H9 (cell line): ENCODE measurements at regions not wholly inside any gene's neighbourhood (a gene's known extent, or its start where the extent isn't known, plus 50 kb on each side); places are given as distances from the start of the nearest gene placed in this dataset.

Source experiments
- DNase-seq: peaks from one replicate; pipeline ENCODE4 v3.0.0-alpha.2; 2017
- H2AFZ ChIP-seq: one replicate; pipeline ENCODE4 v1.6.1; 2013; ENCODE audit warnings: mild to moderate bottlenecking, low read length, control low read depth, moderate library complexity
- H2AK5ac ChIP-seq: 2 replicates; pipeline ENCODE4 v1.6.1; 2013; ENCODE audit warnings: low read length, control low read depth, mixed read lengths; ENCODE audit not compliant: insufficient read length
- H2BK120ac ChIP-seq: one replicate; pipeline ENCODE4 v1.6.1; 2013; ENCODE audit warnings: low read depth, mild to moderate bottlenecking, low read length, control low read depth, inconsistent platforms; ENCODE audit not compliant: poor library complexity, severe bottlenecking
- H2BK12ac ChIP-seq: 2 replicates; pipeline ENCODE4 v1.6.1; 2013; ENCODE audit warnings: low read length, control low read depth, mixed read lengths, low read depth; ENCODE audit not compliant: insufficient read length
- H2BK15ac ChIP-seq: 2 replicates; pipeline ENCODE4 v1.6.1; 2013; ENCODE audit warnings: low read depth, low read length, control low read depth
- H2BK20ac ChIP-seq: one replicate; pipeline ENCODE4 v1.6.1; 2013; ENCODE audit warnings: low read depth, mild to moderate bottlenecking, low read length, control low read depth, inconsistent platforms; ENCODE audit not compliant: poor library complexity, severe bottlenecking
- H2BK5ac ChIP-seq: 2 replicates; pipeline ENCODE4 v1.6.1; 2013; ENCODE audit warnings: low read length, control low read depth, mixed read lengths; ENCODE audit not compliant: insufficient read length
- H3K14ac ChIP-seq: 2 replicates; pipeline ENCODE4 v1.6.1; 2013; ENCODE audit warnings: low read length, control low read depth; ENCODE audit not compliant: insufficient read depth
- H3K18ac ChIP-seq: 2 replicates; pipeline ENCODE4 v1.6.1; 2013; ENCODE audit warnings: low read depth, mild to moderate bottlenecking, mixed read lengths, low read length, control low read depth; ENCODE audit not compliant: insufficient read length
- H3K23ac ChIP-seq: 2 replicates; pipeline ENCODE4 v1.6.1; 2013; ENCODE audit warnings: low read length, control low read depth, mixed read lengths, low read depth; ENCODE audit not compliant: insufficient read length
- H3K23me2 ChIP-seq: 2 replicates; pipeline ENCODE4 v1.6.1; 2013; ENCODE audit warnings: low read depth, mild to moderate bottlenecking, mixed read lengths, low read length, control low read depth; ENCODE audit not compliant: insufficient read length, poor library complexity, severe bottlenecking
- H3K27ac ChIP-seq: 2 replicates; pipeline ENCODE4 v1.5.1; 2013; ENCODE audit warnings: low read length, control low read depth, mixed read lengths, low read depth; ENCODE audit not compliant: insufficient read length
- H3K27me3 ChIP-seq: 2 replicates; pipeline ENCODE4 v1.6.1; 2013; ENCODE audit warnings: low read length, control low read depth, inconsistent platforms; ENCODE audit not compliant: insufficient read depth
- H3K4ac ChIP-seq: 2 replicates; pipeline ENCODE4 v1.6.1; 2013; ENCODE audit warnings: low read depth, mild to moderate bottlenecking, control low read depth, inconsistent platforms, low read length, moderate library complexity
- H3K4me1 ChIP-seq: 2 replicates; pipeline ENCODE4 v1.6.1; 2013; ENCODE audit warnings: low read length, control low read depth, inconsistent platforms; ENCODE audit not compliant: insufficient read depth
- H3K4me2 ChIP-seq: 2 replicates; pipeline ENCODE4 v1.6.1; 2013; ENCODE audit warnings: low read length, control low read depth, mixed read lengths; ENCODE audit not compliant: insufficient read length, insufficient read depth
- H3K56ac ChIP-seq: 2 replicates; pipeline ENCODE4 v1.6.1; 2013; ENCODE audit warnings: low read depth, mild to moderate bottlenecking, mixed read lengths, low read length, control low read depth; ENCODE audit not compliant: insufficient read length
- H3K79me1 ChIP-seq: 2 replicates; pipeline ENCODE4 v1.6.1; 2013; ENCODE audit warnings: low read depth, mild to moderate bottlenecking, moderate library complexity, low read length, control low read depth, inconsistent platforms; ENCODE audit not compliant: insufficient read depth, poor library complexity, severe bottlenecking
- H3K79me2 ChIP-seq: 2 replicates; pipeline ENCODE4 v1.6.1; 2013; ENCODE audit warnings: low read length, control low read depth, inconsistent platforms; ENCODE audit not compliant: insufficient read depth
- H3K9ac ChIP-seq: 2 replicates; pipeline ENCODE4 v1.6.1; 2013; ENCODE audit warnings: low read length, control low read depth, mixed read lengths; ENCODE audit not compliant: insufficient read length; ENCODE audit errors: extremely low read depth
- H3K9me3 ChIP-seq: one replicate; pipeline ENCODE4 v1.6.1; 2013; ENCODE audit warnings: low read depth, low read length, inconsistent platforms; ENCODE audit not compliant: control insufficient read depth
- H3T11ph ChIP-seq: one replicate; pipeline ENCODE4 v1.6.1; 2013; ENCODE audit warnings: mild to moderate bottlenecking, low read length, control low read depth, inconsistent platforms
- H4K20me1 ChIP-seq: one replicate; pipeline ENCODE4 v1.6.1; 2013; ENCODE audit not compliant: control insufficient read depth, insufficient read length, insufficient read depth
- H4K5ac ChIP-seq: 2 replicates; pipeline ENCODE4 v1.6.1; 2013; ENCODE audit warnings: low read depth, mild to moderate bottlenecking, mixed read lengths, low read length, control low read depth; ENCODE audit not compliant: insufficient read length
- H4K8ac ChIP-seq: replicated peaks from 2 replicates; pipeline ENCODE4 v1.6.1; 2013; ENCODE audit warnings: low read length, control low read depth, mixed read lengths, low read depth; ENCODE audit not compliant: insufficient read length
- H4K91ac ChIP-seq: 2 replicates; pipeline ENCODE4 v1.6.1; 2013; ENCODE audit warnings: low read depth, mild to moderate bottlenecking, moderate library complexity, mixed read lengths, low read length, control low read depth; ENCODE audit not compliant: insufficient read length
- H3K27ac Mint-ChIP-seq, 3 experiments: 2 replicates in 2 of 3; 3 replicates in 1 of 3; pipeline ENCODE4 v1.8.0; 2020 to 2021; ENCODE audit warnings: mixed read lengths in 3 of 3, mild to moderate bottlenecking in 1 of 3, moderate library complexity in 1 of 3
- H3K27me3 Mint-ChIP-seq: 2 replicates; pipeline ENCODE4 v1.8.0; 2021; ENCODE audit warnings: low read depth, mild to moderate bottlenecking, moderate library complexity, mixed read lengths
- H3K36me3 Mint-ChIP-seq, 3 experiments: 2 replicates in 2 of 3; 3 replicates in 1 of 3; pipeline ENCODE4 v1.8.0; 2020 to 2021; ENCODE audit warnings: low read depth in 3 of 3, mixed read lengths in 3 of 3; ENCODE audit not compliant: insufficient read depth in 1 of 3
- H3K4me1 Mint-ChIP-seq, 2 experiments: 2 replicates each; pipeline ENCODE4 v1.8.0; 2020; ENCODE audit warnings: mixed read lengths in 2 of 2
- H3K4me3 Mint-ChIP-seq, 2 experiments: 2 replicates in 1 of 2; 3 replicates in 1 of 2; pipeline ENCODE4 v1.8.0; 2020 to 2021; ENCODE audit warnings: mild to moderate bottlenecking in 2 of 2, mixed read lengths in 2 of 2, moderate library complexity in 1 of 2
- H3K9me3 Mint-ChIP-seq, 2 experiments: 2 replicates in 1 of 2; 3 replicates in 1 of 2; pipeline ENCODE4 v1.8.0; 2020; ENCODE audit warnings: mild to moderate bottlenecking in 2 of 2, mixed read lengths in 2 of 2, moderate library complexity in 1 of 2
- CTCF ChIP-seq: fragments of 200-600 bp; sonication (generic); conservative IDR thresholded peaks from 3 replicates; pipeline ENCODE4 v1.8.0; 2021; ENCODE audit warnings: antibody characterized with exemption, mild to moderate bottlenecking
- WGBS: extraction: QIAGEN DNeasy Blood & Tissue Kit; methylation state at CpG from one replicate; pipeline ENCODE4 v1.1.7; 2013; ENCODE audit warnings: missing lambda C conversion rate, low lambda C conversion rate, mixed read lengths; ENCODE audit not compliant: insufficient read length; ENCODE audit errors: extremely low coverage; 5-methylcytosine and 5-hydroxymethylcytosine counted together

GRCh38 chr12:84561351-84561750 is 351.2 kb downstream of the SLC6A15 start:
- H3K56ac ChIP-seq = no peak overlapping the region
- peaks cover 3 to 5% of the 10 kb centered on the region in 2 experiments; a peak in 3 of 4 replicates for H3K4me1 Mint-ChIP-seq
- no peak overlapping the region for H3K4ac ChIP-seq
- no peak overlapping the region for H2BK20ac ChIP-seq
- H3K9ac ChIP-seq = no peak overlapping the region
- no peak overlapping the region for H3K27ac ChIP-seq
- H3K4me1 ChIP-seq = no peaks in the 10 kb centered on the region
- no peaks in the 10 kb centered on the region for H3K79me2 ChIP-seq
- H2AK5ac ChIP-seq = no peak overlapping the region
- H3T11ph ChIP-seq = no peak overlapping the region
- H3K23me2 ChIP-seq = no peaks in the 10 kb centered on the region
- H3K79me1 ChIP-seq = no peaks in the 10 kb centered on the region
- WGBS = no CpG with 5 or more reads among the region's 1 CpG
- H3K4me3 Mint-ChIP-seq = no peak overlapping the region
- H2BK15ac ChIP-seq = no peak overlapping the region
- no peak overlapping the region for H2BK12ac ChIP-seq
- H2BK120ac ChIP-seq = no peak overlapping the region
- H3K4me2 ChIP-seq = no peak overlapping the region
- no peak overlapping the region for H4K5ac ChIP-seq
- no peak overlapping the region for H2BK5ac ChIP-seq
- no peak overlapping the region for H2AFZ ChIP-seq
- H4K20me1 ChIP-seq = no peaks in the 10 kb centered on the region
- no peaks in the 10 kb centered on the region for H3K9me3 ChIP-seq
- no peaks in the 10 kb centered on the region for H3K27me3 ChIP-seq
- H3K9me3 Mint-ChIP-seq = peaks cover 3 to 6% of the 10 kb centered on the region in 2 experiments; a peak in 4 of 5 replicates
- H4K91ac ChIP-seq = no peak overlapping the region
- H3K27me3 Mint-ChIP-seq = no peaks in the 10 kb centered on the region
- H3K23ac ChIP-seq = no peak overlapping the region
- no peak for TF ChIP-seq CTCF
- no peak for DNase-seq
- peaks cover 0 to 5% (median 2%) of the 10 kb centered on the region in 3 experiments; a peak in 4 of 7 replicates for H3K36me3 Mint-ChIP-seq
- H3K27ac Mint-ChIP-seq = no peak overlapping the region
- no peak overlapping the region for H3K18ac ChIP-seq
- no peak overlapping the region for H4K8ac ChIP-seq
- H3K14ac ChIP-seq = no peak overlapping the region
